Activated CD4-positive, CD25-positive, alpha-beta regulatory T cell treated with anti-CD3 and anti-CD28 coated beads, Interleukin-2, amount 50 U/mL, for 24 hours (primary cell): ENCODE measurements at regions not wholly inside any gene's neighbourhood (a gene's known extent, or its start where the extent isn't known, plus 50 kb on each side); places are given as distances from the start of the nearest gene placed in this dataset.

ENCODE experiments used
- ATAC-seq, 2 donors: fragments of 150-1000 bp; cut with Tn5 transposase; one replicate each; pipeline ENCODE4 v1.10.0; 2021; ENCODE audit warnings: mild to moderate bottlenecking in 1 of 2, moderate library complexity in 1 of 2

DNA sequence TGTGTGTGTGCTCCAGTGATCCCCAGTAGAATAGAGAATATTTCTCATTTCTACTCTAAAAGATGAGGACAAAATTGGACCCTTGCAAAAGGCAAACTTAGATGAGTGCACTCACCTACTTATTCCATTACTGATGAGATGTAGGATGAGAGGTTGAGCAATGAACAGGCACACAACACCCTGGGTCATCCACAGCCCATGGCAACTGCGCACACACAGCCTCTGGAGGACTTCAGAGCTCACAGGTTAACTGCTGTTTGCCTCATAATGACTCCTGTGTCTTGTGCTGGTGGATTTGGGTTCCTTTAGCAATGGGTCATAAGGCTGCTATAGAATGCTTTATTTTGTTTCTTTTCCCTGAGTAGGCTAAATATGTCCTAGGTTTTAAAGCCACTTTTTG is 103.6 kb upstream of the TNFAIP3 start:
- ATAC-seq: no peak

DNA sequence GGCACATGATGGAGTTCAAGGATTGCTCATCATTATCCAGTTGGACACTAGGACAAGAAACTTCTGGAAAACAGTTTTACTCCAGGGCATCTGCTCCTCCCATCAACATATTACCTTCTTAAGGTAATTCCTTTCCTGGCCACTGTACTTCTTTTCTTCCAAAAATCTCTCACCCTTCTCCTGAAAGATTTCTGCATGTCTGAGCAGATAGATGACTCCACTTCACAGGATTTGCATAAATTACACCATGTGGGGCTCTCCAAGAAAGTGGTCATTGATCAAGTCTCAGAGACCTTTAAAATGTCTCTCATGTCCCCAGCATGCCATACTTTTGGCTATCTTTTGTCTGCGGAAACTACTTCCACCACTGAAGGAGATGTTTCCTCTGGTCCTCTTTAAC is 103.2 kb upstream of the TNFAIP3 start:
- ATAC-seq: no peak

GRCh38 chr6:137764464-137764863 is 102.6 kb upstream of the TNFAIP3 start:
- ATAC-seq: no peak

- no peak for ATAC-seq
Observed at GRCh38 chr6:137765059-137765458, 102.0 kb upstream of the TNFAIP3 start.

GRCh38 chr6:137766596-137767370 is 100.3 kb upstream of the TNFAIP3 start:
- ATAC-seq: no peak

- ATAC-seq: no peak
Observed at GRCh38 chr6:137767465-137767864, 99.6 kb upstream of the TNFAIP3 start.

DNA sequence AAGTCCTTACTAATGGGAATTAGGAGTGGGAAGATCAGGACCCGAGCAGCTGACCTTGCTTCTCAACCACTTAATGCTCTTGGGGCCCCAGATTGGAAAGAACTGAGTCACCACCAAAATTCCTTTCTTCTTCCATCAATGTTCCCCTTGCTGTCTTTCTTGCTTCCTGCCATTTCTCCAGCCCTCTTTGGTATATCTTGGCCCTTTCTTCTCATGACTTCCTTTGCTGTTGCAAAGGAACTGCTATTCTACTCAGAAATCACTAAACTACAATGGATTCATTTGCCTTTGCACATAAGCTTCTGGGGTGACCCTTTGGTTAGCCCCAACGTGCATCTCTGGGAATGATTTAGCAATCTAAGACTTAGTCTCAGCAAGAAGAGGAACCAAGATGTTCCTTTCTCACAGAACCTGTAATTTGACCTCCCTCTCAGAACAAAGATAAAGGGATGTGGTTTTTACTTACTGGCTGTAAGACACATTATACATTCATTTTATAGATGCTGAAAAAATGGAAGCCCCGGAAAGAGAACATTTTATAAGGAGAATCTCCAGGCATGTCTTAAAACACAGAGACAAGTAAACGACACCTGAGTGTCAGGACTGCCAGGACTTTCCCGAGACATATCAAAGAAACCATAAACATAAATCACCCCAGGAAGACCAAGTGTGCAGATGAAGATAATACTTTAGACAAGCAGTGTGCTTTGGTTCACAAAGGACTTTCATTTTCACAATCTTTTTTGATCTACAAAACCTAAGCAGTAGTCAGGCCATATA is 99.0 kb upstream of the TNFAIP3 start:
- peak in 1 of 2 donors; percentile 53 for ATAC-seq

DNA sequence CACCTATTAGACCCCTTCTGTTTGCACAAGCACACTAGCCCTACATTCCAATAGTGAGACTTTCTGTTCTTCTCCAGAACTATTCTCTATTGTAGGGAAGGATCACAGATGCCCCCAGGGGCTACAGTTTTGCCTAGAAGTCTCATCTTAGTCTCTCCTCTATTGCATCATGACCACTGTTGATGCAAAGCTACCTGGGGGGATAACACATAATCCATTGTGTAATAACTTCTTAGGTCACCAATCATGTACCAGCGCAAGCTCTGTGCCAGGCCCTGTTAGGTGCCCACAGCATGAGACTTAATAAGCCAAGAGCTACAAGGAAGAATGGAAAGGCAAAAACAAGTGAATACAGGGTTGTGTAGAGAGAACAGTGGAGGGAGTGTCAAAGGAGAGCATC is 98.1 kb upstream of the TNFAIP3 start:
- no peak for ATAC-seq

DNA sequence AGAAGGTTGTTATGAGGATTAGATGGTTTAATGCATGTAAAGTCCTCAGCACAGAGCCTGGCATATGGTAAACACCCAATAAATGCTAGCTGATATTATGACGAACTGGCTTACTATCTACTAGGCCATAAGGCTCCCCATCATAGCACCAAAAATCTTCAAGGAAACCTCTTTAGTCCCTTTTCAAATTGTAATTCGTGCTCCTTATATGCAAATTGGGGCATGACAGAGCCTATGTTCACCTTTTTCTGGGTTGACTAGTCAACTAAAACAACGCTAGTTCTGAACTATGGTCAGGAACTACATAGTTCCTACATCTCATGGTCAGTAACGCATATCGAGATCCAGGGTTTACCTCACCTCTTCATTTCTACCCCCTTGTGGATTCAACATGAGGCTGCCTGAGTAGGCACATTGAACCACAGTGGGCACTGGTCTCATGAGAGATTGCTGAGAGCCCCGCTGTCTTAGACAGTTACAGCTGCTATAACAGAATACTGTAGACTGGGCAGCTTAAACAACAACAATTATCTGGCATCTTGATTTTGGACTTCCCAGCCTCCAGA is 97.2 kb upstream of the TNFAIP3 start:
- no peak for ATAC-seq

- no peak for ATAC-seq
Observed at GRCh38 chr6:137772541-137773250, 94.4 kb upstream of the TNFAIP3 start.

DNA sequence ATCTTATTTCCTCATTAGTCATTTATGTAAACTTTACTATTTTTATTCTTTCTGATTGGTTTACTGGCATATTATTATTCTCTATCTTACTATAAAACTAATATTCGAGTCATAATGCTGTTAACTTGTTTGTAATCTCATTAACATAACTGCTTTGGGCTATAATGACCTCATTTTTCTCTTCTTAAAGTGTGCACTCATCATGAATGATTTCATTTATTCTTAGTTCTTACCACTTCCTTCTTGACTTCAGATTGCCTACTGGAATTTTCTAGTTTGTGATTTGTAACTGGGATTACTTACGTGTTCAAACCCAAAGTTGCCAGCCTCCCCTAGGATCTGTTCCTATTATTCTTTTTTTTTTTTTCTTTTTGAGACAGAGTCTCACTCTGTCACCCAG is 91.8 kb upstream of the TNFAIP3 start:
- peak; percentile 58 to 67 for ATAC-seq

- ATAC-seq: no peak
Observed at GRCh38 chr6:137775720-137776119, 91.3 kb upstream of the TNFAIP3 start.

- no peak for ATAC-seq
Observed at GRCh38 chr6:137776256-137776655, 90.8 kb upstream of the TNFAIP3 start.

DNA sequence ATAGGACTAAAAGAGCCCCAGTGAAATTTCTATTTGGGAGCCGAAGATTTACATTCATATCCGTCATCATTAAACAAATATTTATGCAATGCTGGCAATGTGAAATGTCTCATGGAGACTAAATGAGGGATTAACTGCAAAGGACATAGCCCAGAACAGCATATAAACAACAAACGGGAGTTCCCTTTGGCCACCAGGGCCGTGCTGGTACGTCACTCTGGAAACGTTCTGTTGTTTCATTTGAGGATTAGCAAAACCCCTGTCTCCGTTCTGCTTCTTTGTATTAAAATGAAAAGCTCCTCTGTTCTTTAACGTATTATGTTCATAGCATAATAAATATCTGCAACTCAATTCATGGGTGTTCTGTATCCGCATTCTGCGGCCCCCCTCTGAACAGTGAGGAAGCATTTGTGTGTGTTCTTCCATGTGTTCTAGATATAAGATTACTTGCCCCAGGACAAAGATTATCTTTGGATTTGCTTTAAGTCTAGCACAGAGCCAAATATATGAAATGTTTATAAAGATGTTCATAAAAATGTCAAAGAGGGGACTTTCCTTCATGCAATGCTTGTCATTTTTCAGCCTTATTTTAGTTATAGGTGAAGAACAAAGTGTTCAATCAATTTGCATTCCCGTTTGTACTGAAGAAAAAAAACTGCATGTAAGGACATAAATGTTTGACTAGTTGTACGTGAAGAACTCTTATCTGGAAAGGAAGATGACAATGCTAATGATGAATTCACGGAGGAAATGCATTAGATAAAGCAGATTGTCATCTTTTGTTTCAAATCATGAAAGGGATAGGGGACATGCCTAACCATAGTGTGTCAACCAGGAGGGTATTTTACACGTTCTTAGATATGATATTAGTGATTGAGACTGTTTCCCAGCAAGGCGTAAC is 90.0 kb upstream of the TNFAIP3 start:
- ATAC-seq: peak in 1 of 2 donors; percentile 13

DNA sequence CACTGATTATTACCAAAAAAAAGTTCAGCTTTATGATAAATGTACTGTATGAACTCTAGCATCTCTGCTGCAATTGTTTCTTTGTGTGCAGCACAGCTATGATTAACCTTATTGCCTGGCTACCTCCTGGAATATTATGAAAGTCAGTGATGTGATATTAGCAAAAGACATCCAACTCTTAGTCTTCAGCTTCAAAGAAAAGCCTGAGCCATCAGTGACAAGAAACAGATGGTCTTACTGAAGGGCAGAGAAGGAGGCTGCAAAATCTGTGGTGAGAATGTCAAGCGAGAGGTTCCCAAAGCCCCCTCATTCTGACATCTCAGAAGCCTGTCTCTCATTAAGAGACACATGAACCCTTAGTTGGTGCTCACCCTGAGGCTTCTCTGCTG is 89.4 kb upstream of the TNFAIP3 start:
- ATAC-seq: no peak

DNA sequence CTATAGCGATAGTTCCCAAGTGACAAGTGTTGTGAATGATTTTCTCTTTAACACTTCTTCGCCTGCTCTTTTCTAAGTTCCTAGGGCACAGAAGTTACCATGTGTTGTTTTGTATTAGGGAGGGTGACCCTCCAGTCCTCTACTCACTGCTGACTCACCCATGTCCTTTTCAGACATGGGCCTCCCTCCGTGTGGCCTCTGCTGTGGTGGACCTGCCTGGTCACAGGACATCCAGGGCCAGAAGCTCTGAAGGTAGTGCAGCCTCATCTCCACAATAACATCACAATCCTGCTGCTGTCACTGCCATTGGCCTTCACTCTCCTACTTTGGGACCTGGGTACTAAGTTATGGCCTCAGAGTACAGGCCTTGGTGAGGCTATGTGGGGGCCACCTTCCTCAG is 87.1 kb upstream of the TNFAIP3 start:
- no peak for ATAC-seq

- ATAC-seq: no peak
Observed at GRCh38 chr6:137780447-137781034, 86.5 kb upstream of the TNFAIP3 start.

- ATAC-seq: no peak
Observed at GRCh38 chr6:137781639-137782038, 85.4 kb upstream of the TNFAIP3 start.

GRCh38 chr6:137782166-137783039 is 84.7 kb upstream of the TNFAIP3 start:
- ATAC-seq: no peak

- no peak for ATAC-seq
Observed at GRCh38 chr6:137783710-137784109, 83.3 kb upstream of the TNFAIP3 start.

DNA sequence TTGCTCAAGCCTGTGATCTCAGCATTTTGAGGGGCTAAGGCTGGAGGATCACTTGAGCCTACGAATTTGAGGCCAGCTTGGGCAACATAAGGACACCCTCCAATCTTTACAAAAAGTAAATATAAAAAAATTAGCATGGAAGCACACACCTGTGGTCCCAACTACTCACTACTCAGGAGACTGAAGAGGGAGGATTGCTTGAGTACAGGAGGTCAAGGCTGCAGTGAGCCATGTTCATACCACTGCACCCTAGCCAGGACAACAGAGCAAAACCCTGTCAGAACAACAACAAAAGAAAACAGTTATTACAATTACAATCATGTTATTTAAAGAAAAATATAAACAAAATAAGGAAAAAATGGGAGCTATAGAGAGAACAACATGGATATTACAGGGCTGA is 82.5 kb upstream of the TNFAIP3 start:
- no peak for ATAC-seq
